HUES48 (cell line): ENCODE measurements at regions not wholly inside any gene's neighbourhood (a gene's known extent, or its start where the extent isn't known, plus 50 kb on each side); places are given as distances from the start of the nearest gene placed in this dataset.
A peak's percentile ranks its signal among the peaks of the same experiment; 100 is the strongest.

Experiments
- H3K27ac ChIP-seq: one replicate; pipeline ENCODE4 v1.7.0; 2013; ENCODE audit warnings: low read depth, low read length, inconsistent platforms
- H3K27me3 ChIP-seq: 2 replicates; pipeline ENCODE4 v1.6.1; 2013; ENCODE audit warnings: mild to moderate bottlenecking, low read length; ENCODE audit not compliant: control insufficient read depth, insufficient read depth
- H3K36me3 ChIP-seq: 2 replicates; pipeline ENCODE4 v1.6.1; 2013; ENCODE audit warnings: low read length; ENCODE audit not compliant: control insufficient read depth, insufficient read depth
- H3K4me1 ChIP-seq: 2 replicates; pipeline ENCODE4 v1.6.1; 2013; ENCODE audit warnings: mild to moderate bottlenecking, low read length; ENCODE audit not compliant: control insufficient read depth, insufficient read depth
- H3K4me3 ChIP-seq: 2 replicates; pipeline ENCODE4 v1.5.1; 2013; ENCODE audit warnings: mild to moderate bottlenecking, low read depth, low read length
- H3K9ac ChIP-seq: 2 replicates; pipeline ENCODE4 v1.6.1; 2013; ENCODE audit warnings: mild to moderate bottlenecking, low read depth, low read length, moderate library complexity
- H3K9me3 ChIP-seq: 2 replicates; pipeline ENCODE4 v1.6.1; 2013; ENCODE audit warnings: low read length; ENCODE audit not compliant: control insufficient read depth, insufficient read depth

GRCh38 chr6:11925805-11926204, 86.3 kb upstream of the HIVEP1 start:
- no peaks in the 10 kb centered on the region for H3K9me3 ChIP-seq
- H3K27ac ChIP-seq, result no peak overlapping the region
- no peak overlapping the region for H3K4me3 ChIP-seq
- no peaks in the 10 kb centered on the region for H3K27me3 ChIP-seq
- H3K4me1 ChIP-seq, result peaks cover 5% of the 10 kb centered on the region
- no peaks in the 10 kb centered on the region for H3K36me3 ChIP-seq
- no peak overlapping the region for H3K9ac ChIP-seq

- Histone ChIP-seq H3K4me1 (peaks cover 5% of the 10 kb centered on the region), H3K27me3 (no peaks in the 10 kb centered on the region), H3K9ac (no peak overlapping the region), H3K9me3 (no peaks in the 10 kb centered on the region), H3K27ac (no peak overlapping the region), H3K4me3 (no peak overlapping the region), H3K36me3 (no peaks in the 10 kb centered on the region)
Measured at GRCh38 chr6:11923621-11924020, 88.5 kb upstream of the HIVEP1 start.

- Histone ChIP-seq H3K27me3 (no peaks in the 10 kb centered on the region), H3K9me3 (no peaks in the 10 kb centered on the region), H3K4me1 (peaks cover 5% of the 10 kb centered on the region), H3K27ac (no peak overlapping the region), H3K36me3 (no peaks in the 10 kb centered on the region), H3K4me3 (no peak overlapping the region), H3K9ac (no peak overlapping the region)
Measured at GRCh38 chr6:11922901-11923300, 89.2 kb upstream of the HIVEP1 start.

GRCh38 chr6:11921751-11922150, 90.4 kb upstream of the HIVEP1 start:
- Histone ChIP-seq H3K9ac (no peak overlapping the region), H3K4me3 (no peak overlapping the region), H3K36me3 (no peaks in the 10 kb centered on the region), H3K4me1 (peaks cover 5% of the 10 kb centered on the region), H3K27ac (no peak overlapping the region), H3K9me3 (no peaks in the 10 kb centered on the region), H3K27me3 (no peaks in the 10 kb centered on the region)

- Histone ChIP-seq H3K27ac (peak overlapping the region; percentile 47), H3K9ac (no peak overlapping the region)
Measured at GRCh38 chr6:11921017-11921438, 91.1 kb upstream of the HIVEP1 start.

GRCh38 chr6:11920566-11920965, 91.5 kb upstream of the HIVEP1 start:
- H3K4me3 ChIP-seq, result no peak overlapping the region
- peaks cover 2% of the 10 kb centered on the region for H3K4me1 ChIP-seq
- no peak overlapping the region for H3K9ac ChIP-seq
- H3K36me3 ChIP-seq, result no peaks in the 10 kb centered on the region
- H3K27me3 ChIP-seq, result no peaks in the 10 kb centered on the region
- peak overlapping the region; percentile 47 for H3K27ac ChIP-seq
- H3K9me3 ChIP-seq, result no peaks in the 10 kb centered on the region

More at GRCh38 chr6:11921017-11921438, 91.1 kb upstream of the HIVEP1 start:
- no peaks in the 10 kb centered on the region for H3K9me3 ChIP-seq
- H3K4me3 ChIP-seq, result no peak overlapping the region
- no peaks in the 10 kb centered on the region for H3K27me3 ChIP-seq
- H3K4me1 ChIP-seq, result peaks cover 5% of the 10 kb centered on the region
- no peaks in the 10 kb centered on the region for H3K36me3 ChIP-seq

GRCh38 chr6:11919771-11920440, 92.2 kb upstream of the HIVEP1 start:
- no peaks in the 10 kb centered on the region for H3K4me1 ChIP-seq
- no peaks in the 10 kb centered on the region for H3K27me3 ChIP-seq
- no peaks in the 10 kb centered on the region for H3K9me3 ChIP-seq
- no peak overlapping the region for H3K9ac ChIP-seq
- H3K4me3 ChIP-seq, result no peak overlapping the region
- no peak overlapping the region for H3K27ac ChIP-seq
- no peaks in the 10 kb centered on the region for H3K36me3 ChIP-seq

- Histone ChIP-seq H3K36me3 (no peaks in the 10 kb centered on the region), H3K4me1 (no peaks in the 10 kb centered on the region), H3K27me3 (no peaks in the 10 kb centered on the region), H3K9me3 (no peaks in the 10 kb centered on the region), H3K9ac (no peak overlapping the region), H3K4me3 (no peak overlapping the region), H3K27ac (no peak overlapping the region)
Measured at GRCh38 chr6:11918739-11919605, 93.1 kb upstream of the HIVEP1 start.

- no peak overlapping the region for H3K9ac ChIP-seq
- H3K4me1 ChIP-seq, result no peaks in the 10 kb centered on the region
- H3K9me3 ChIP-seq, result 0 out of 2 replicates have a peak, but pooled peaks cover 2% of the 10 kb centered on the region
- no peaks in the 10 kb centered on the region for H3K27me3 ChIP-seq
- H3K27ac ChIP-seq, result no peak overlapping the region
- H3K36me3 ChIP-seq, result no peaks in the 10 kb centered on the region
- H3K4me3 ChIP-seq, result no peak overlapping the region
Measured at GRCh38 chr6:11917951-11918738, 94.0 kb upstream of the HIVEP1 start.

GRCh38 chr6:11912420-11912819, 99.7 kb upstream of the HIVEP1 start:
- Histone ChIP-seq H3K4me3 (no peak overlapping the region), H3K27me3 (no peaks in the 10 kb centered on the region), H3K27ac (no peak overlapping the region), H3K9ac (no peak overlapping the region), H3K4me1 (no peaks in the 10 kb centered on the region; the same call in 1 of the 2 replicates), H3K36me3 (no peaks in the 10 kb centered on the region), H3K9me3 (peaks cover 20% of the 10 kb centered on the region)
